ENCODE measurements at regions not wholly inside any gene's neighbourhood (a gene's known extent, or its start where the extent isn't known, plus 50 kb on each side); places are given as distances from the start of the nearest gene placed in this dataset.

- no peak for TF ChIP-seq CTCF (IDR thresholded peaks at IDR 0.05)
- no peak for TF ChIP-seq POLR2A (IDR thresholded peaks at IDR 0.05)
- intact Hi-C loops (cut with DNase I; ENCODE audit: low total_unique reads): no loop called here
- H3K9me3 ChIP-seq: no peaks in the 10 kb centered on the region
- H3K36me3 ChIP-seq: no peaks in the 10 kb centered on the region
- DNase-seq: no peak
- no peak overlapping the region for H3K4me3 ChIP-seq
- H3K27ac ChIP-seq: no peak overlapping the region
- no peaks in the 10 kb centered on the region for H3K4me1 ChIP-seq
- H3K27me3 ChIP-seq: peaks cover 0 to 3% of the 10 kb centered on the region in 2 donors
These were observed 1174.2 kb upstream of the CDH2 start for GRCh38 chr18:29351171-29351570.

GRCh38 chr18:29328932-29329331 lies 1152.0 kb upstream of the CDH2 start:
- intact Hi-C loops (cut with DNase I; ENCODE audit: low total_unique reads): no loop called here
- DNase-seq: no peak
- no peak overlapping the region for H3K27ac ChIP-seq
- no peaks in the 10 kb centered on the region for H3K36me3 ChIP-seq
- no peak for TF ChIP-seq CTCF (IDR thresholded peaks at IDR 0.05)
- H3K4me3 ChIP-seq: no peak overlapping the region
- H3K9me3 ChIP-seq: peaks cover 0 to 6% of the 10 kb centered on the region in 2 donors
- H3K4me1 ChIP-seq: no peaks in the 10 kb centered on the region
- H3K27me3 ChIP-seq: no peaks in the 10 kb centered on the region

GRCh38 chr18:29326214-29326613 lies 1149.3 kb upstream of the CDH2 start:
- no peaks in the 10 kb centered on the region for H3K27me3 ChIP-seq
- intact Hi-C loops (cut with DNase I; ENCODE audit: low total_unique reads): no loop called here
- DNase-seq: no peak
- no peak overlapping the region for H3K4me3 ChIP-seq
- peaks cover 0 to 6% of the 10 kb centered on the region in 2 donors for H3K9me3 ChIP-seq
- no peaks in the 10 kb centered on the region for H3K36me3 ChIP-seq
- TF ChIP-seq POLR2A (IDR thresholded peaks at IDR 0.05) (no peak), CTCF (IDR thresholded peaks at IDR 0.05) (no peak)
- H3K4me1 ChIP-seq: no peaks in the 10 kb centered on the region
- H3K27ac ChIP-seq: no peak overlapping the region

- TF ChIP-seq POLR2A (IDR thresholded peaks at IDR 0.05) (no peak), CTCF (IDR thresholded peaks at IDR 0.05) (no peak)
- no peak for DNase-seq
These were observed 1144.6 kb upstream of the CDH2 start for GRCh38 chr18:29321561-29321960.

GRCh38 chr18:29313312-29313711 lies 1136.4 kb upstream of the CDH2 start:
- no peaks in the 10 kb centered on the region for H3K27me3 ChIP-seq
- TF ChIP-seq POLR2A (IDR thresholded peaks at IDR 0.05): no peak
- no peaks in the 10 kb centered on the region for H3K9me3 ChIP-seq
- H3K27ac ChIP-seq: no peak overlapping the region
- no peak for DNase-seq
- no peaks in the 10 kb centered on the region for H3K4me1 ChIP-seq
- no peak overlapping the region for H3K4me3 ChIP-seq
- intact Hi-C loops (cut with DNase I; ENCODE audit: low total_unique reads): no loop called here
- no peaks in the 10 kb centered on the region for H3K36me3 ChIP-seq

More at GRCh38 chr18:29321561-29321960, 1144.6 kb upstream of the CDH2 start:
- Histone ChIP-seq H3K4me3 (no peak overlapping the region), H3K27ac (no peak overlapping the region), H3K36me3 (no peaks in the 10 kb centered on the region), H3K9me3 (no peaks in the 10 kb centered on the region), H3K27me3 (no peaks in the 10 kb centered on the region), H3K4me1 (no peaks in the 10 kb centered on the region)
- intact Hi-C loops (cut with DNase I; ENCODE audit: low total_unique reads): no loop called here

- no peaks in the 10 kb centered on the region for H3K9me3 ChIP-seq
- no peak overlapping the region for H3K4me3 ChIP-seq
- DNase-seq: no peak
- TF ChIP-seq CTCF (IDR thresholded peaks at IDR 0.05): no peak
- TF ChIP-seq POLR2A (IDR thresholded peaks at IDR 0.05): no peak
- H3K27me3 ChIP-seq: no peaks in the 10 kb centered on the region
- no peaks in the 10 kb centered on the region for H3K36me3 ChIP-seq
- intact Hi-C loops (cut with DNase I; ENCODE audit: low total_unique reads): no loop called here
- no peak overlapping the region for H3K27ac ChIP-seq
- no peaks in the 10 kb centered on the region for H3K4me1 ChIP-seq
These were observed 1134.7 kb upstream of the CDH2 start for GRCh38 chr18:29311580-29311979.

Data from uterus (tissue), 3 donors.